ENCODE measurements at regions not wholly inside any gene's neighbourhood (a gene's known extent, or its start where the extent isn't known, plus 50 kb on each side); places are given as distances from the start of the nearest gene placed in this dataset.

DNA sequence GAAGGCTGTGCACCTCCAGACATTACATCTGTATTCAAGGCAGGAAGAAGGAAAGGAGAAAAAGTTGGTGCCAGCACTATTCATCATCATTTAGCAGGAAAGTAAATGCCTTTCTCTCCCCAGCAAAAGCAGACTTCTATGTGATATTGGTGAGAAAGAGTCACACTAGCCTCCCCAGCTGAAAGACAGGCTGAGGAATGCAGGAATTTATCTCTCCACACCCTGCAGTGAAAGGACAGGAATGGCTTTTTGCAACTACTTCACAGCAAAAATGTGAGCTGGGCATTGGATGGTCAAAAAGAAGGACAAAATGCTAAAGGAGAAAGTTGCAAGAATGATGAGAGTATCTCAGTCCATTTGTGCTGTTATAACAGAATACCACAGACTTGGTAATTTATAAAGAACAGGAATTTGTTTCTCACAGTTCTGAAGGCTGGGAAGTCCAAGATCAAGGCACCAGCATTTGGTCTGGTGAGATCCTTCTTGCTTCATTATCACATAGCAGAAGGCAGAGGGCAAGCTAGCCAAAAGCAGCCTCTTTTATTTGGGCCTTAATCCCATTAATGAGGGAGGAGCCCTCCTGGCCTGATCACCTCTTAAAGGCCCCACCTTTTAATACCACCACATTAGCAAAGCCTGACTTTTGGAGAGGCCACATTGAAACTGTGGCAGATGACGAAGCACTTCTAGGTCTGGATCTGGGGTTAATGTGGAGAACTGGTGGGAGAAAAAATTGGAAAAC, 388.1 kb upstream of the SLC14A2 start:
- no peak for DNase-seq (ENCODE audit: low read depth in 2 of 2)

GRCh38 chr18:45228796-45229388, 386.4 kb upstream of the SLC14A2 start:
- no peak for DNase-seq (ENCODE audit: low read depth in 2 of 2)

DNA sequence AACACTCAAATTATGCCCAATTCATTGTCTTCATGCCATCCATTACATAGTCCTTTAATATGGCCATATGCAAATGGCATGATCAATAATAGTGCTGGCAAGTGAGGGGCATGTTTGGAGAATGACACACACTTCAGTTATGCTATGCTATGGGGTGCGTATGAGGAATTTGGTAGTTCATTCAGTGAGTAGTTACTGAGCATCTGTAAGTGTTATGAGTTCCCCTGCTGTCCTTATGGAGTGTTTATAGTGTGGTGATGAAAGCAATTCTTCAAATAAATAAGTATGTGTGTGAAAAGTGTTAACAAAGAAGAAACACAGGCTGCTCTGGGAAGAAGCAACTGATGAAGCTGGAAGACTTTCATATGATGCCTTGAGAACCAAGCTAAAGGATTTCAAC, 383.7 kb upstream of the SLC14A2 start:
- peak; percentile 81 to 82 for DNase-seq (ENCODE audit: low read depth in 2 of 2)

- DNase-seq (ENCODE audit: low read depth in 2 of 2): no peak
Measured at GRCh38 chr18:45232061-45232460, 383.2 kb upstream of the SLC14A2 start.

- DNase-seq (ENCODE audit: low read depth in 2 of 2): no peak
Measured at GRCh38 chr18:45236676-45237075, 378.6 kb upstream of the SLC14A2 start.

- no peak for DNase-seq (ENCODE audit: low read depth in 2 of 2)
Measured at GRCh38 chr18:45237343-45238098, 377.8 kb upstream of the SLC14A2 start.

DNA sequence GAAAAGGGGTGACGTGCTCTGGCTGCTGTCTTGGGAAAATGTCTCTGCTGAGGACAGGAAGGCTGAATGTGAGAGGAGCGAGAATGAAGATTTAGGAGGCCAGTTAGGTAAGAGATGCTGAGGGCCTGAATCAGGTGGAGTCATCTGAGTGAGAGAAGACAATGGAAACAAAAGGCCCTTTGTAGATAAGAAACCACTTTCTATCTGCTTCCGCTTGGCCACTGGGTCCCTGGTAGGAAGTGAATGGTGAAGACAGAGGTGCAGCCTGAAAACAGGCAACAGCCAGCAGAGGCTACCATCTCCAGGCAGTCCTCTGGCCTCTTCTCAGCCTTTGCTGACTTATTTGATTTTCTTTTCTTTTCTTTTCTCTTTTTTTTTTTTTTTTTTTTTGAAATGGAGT, 374.0 kb upstream of the SLC14A2 start:
- DNase-seq (ENCODE audit: low read depth in 2 of 2): no peak

DNA sequence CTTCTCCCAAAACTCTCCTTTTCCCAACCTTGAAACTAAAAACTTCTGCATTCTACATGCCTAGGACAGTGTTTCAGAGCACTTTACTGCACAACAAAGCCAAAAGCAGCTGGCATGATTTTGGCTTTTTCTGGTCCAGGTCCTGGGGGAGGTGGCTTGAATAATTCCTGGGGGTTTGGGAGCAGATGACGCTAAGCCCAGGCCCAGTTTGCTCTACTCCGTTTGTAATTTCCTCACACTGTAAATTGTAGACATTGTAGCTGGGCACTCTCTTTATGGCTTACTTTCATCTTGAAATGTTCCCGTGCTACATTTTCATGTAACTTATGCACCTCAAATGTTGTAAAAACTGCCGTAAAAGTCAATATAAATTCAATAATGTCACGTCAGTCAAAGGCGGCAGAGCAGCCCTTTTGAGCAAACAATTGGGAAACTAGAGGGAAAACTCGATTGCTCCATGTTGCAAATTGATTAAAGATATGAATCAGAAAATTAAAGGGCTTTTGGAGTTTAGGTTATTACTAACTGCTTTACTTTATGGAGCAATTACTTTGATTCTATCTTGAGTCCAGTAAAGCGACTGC, 373.2 kb upstream of the SLC14A2 start:
- no peak for DNase-seq (ENCODE audit: low read depth in 2 of 2)

DNA sequence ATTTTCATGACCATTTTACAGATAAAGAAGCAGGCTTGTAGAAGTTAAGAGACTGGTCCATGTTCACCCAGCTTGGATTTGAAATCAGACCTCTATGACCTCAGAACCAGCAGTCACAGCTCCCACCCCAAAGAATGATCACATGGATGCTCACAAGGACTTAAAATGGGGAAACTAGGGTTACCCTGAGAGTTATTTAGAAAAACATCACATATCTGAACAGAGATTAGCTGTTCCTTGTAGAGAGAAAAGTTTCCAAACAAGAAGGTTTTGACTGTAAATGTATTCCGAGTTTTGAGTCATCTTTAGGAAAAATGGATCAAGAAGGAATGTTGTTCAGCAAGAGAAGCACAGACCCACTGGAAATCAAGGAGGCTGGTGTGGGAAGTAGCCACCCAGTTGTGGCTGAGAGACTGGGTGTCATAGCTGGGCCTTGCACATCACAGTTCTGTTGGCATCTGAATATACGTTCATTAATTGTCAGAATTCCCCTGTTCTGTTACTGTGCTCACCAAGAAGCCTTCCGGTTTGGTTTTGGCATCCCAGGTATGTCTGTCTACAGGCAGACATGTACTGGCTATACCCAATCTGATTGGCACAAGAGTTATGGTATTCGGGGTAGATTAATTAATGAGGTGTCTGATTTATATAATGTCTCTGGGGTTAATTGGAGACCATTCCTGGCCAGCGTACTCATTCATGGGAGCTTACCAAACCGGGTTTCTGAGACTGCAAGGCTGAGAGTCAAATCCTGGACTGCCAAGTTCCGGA, 371.8 kb upstream of the SLC14A2 start:
- DNase-seq (ENCODE audit: low read depth in 2 of 2): no peak

- peak; percentile 55 to 64 for DNase-seq (ENCODE audit: low read depth in 2 of 2)
Measured at GRCh38 chr18:45245091-45245511, 370.2 kb upstream of the SLC14A2 start.

DNA sequence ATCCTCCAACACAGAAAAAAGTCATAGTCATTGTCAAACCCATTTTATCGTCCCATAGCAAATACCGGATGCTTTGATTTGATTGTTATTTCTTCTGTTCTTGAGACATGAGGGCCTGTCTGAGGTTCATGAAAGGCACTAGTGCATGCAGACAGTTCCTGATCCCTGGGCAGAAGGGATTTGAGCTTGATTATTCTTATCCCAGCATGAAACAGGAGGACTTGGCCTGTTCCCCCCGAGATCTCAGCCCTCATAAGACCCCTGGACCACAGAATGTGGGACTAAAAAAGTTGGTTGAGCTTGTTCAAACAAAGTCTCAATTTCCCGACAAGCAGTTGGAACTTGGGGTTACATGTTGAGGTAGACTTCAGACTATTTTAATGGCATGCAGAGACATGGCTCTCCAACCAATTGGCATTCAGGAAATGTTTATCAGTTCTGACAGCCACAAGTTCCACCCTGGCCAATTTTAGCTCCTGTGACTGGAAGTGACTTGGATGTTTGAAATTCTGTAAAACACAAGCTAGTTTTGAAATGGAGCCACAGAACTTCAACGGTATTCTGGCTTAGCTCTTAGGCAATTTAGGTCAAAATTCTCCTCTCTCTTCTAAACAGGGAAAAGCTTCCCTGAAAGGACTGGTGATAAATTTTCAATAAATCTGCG, 366.9 kb upstream of the SLC14A2 start:
- DNase-seq (ENCODE audit: low read depth in 2 of 2): peak; percentile 81 to 84

DNA sequence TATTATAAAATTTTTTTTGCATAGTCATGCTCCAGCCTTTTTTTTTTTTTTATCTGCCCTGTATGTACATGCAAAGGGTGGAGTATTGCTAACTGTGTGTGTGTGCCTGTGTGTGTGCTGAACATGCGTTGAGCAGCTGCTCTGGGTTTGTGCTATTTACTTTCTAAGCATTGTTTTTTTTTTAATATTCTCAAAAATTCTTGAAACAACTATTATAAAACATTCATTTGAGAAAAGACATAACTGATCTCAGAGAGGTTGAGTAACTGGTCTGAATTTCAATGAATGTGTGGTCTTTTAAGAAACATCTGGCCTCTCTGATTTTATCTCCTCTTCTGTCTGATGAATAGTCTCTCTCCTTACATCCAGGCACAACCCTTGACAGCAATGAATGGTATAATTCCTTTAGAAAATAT, 366.0 kb upstream of the SLC14A2 start:
- peak; percentile 49 to 60 for DNase-seq (ENCODE audit: low read depth in 2 of 2)

GRCh38 chr18:45250479-45250878, 364.8 kb upstream of the SLC14A2 start:
- DNase-seq (ENCODE audit: low read depth in 2 of 2): no peak

DNA sequence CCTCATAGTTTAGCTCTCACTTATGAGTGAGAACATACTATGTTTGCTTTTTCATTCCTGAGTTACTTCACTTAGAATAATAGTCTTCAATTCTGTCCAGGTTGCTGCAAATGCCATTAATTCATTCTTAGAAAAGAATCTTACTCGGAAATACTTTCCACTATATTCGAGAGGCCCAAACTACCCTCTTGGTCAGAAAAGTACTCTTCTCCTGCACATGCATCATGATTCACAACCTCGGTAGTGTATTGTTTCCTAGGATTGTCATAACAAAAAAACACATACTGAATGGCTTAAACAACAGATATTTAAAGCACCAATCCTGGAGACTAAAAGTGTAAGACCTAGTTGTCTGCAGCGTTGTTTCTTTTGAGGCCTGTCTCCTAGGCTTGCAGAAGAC, 364.0 kb upstream of the SLC14A2 start:
- DNase-seq (ENCODE audit: low read depth in 2 of 2): no peak

DNA sequence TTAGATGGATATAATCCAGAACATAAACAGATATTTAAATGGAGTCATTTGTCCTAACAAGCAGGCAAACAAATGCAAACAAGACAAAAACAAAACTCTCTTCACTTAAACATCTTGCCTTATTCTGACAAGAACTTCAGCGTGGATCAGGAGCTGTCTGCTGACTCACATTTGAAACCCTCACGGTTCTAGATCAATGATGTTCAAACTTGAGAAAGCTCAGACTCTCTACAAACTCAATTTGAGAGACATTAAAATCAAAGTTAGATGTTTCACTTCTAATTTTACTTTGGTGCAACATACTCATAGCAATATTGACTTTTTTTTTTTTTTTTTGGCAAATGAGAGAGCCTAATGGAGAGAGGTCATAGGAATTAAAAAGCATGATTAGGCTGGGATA, 362.8 kb upstream of the SLC14A2 start:
- no peak for DNase-seq (ENCODE audit: low read depth in 2 of 2)

DNA sequence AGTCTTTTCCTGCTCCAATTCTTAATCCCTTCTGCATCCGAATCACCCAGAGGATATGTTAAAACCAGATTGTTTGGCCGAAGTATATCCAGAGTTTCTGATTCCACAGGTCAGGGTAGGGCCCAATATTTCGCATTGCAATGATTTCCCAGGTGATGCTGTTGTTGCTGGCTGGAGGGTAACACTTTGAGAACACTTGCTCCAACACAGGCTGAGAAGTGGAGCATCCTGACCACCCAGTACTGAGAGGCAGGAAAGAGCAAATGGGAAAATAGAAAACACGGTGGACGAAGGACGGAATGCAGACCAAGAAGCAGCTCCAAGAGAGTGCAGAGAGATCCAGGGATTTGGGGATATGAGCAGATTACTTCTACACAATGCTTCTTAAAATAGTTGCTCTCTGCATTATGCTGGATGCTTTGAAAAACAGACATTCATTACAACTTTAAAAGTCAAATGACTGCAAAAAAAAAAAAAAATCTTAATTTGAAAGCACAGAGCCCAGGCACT, 362.2 kb upstream of the SLC14A2 start:
- DNase-seq (ENCODE audit: low read depth in 2 of 2): no peak

- DNase-seq (ENCODE audit: low read depth in 2 of 2): no peak
Measured at GRCh38 chr18:45253973-45254708, 361.1 kb upstream of the SLC14A2 start.

- no peak for DNase-seq (ENCODE audit: low read depth in 2 of 2)
Measured at GRCh38 chr18:45254709-45255082, 360.6 kb upstream of the SLC14A2 start.

- peak; percentile 91 to 93 for DNase-seq (ENCODE audit: low read depth in 2 of 2)
Measured at GRCh38 chr18:45255197-45255890, 359.9 kb upstream of the SLC14A2 start.

DNA sequence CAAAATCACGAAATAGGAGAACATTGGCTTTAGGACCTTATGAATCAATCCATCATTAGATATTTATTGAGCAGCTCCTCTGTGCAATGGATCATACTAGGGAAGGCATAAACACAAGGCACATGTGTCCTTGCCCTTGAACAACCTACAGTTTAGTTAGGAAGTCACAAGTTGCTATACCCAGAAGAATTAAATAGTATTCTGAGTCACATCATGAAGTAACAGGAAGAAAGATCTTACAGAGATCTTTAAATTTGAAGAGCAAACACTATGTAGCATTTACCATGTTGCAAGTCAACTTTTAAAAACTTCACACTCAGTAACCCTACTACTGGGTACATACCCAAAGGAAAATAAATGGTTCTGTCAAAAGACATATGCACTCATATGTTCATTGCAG, 355.2 kb upstream of the SLC14A2 start:
- DNase-seq (ENCODE audit: low read depth in 2 of 2): no peak

Data from fibroblast of skin of left biceps (primary cell).